Sigmoid colon (tissue), 6 donors: ENCODE measurements at regions not wholly inside any gene's neighbourhood (a gene's known extent, or its start where the extent isn't known, plus 50 kb on each side); places are given as distances from the start of the nearest gene placed in this dataset.

Source experiments
- DNase-seq: peaks from one replicate; pipeline ENCODE4 v3.0.0-alpha.2; 2019
- H3K27ac ChIP-seq, 4 donors: fragments of 200-600 bp; sonication (generic); one replicate each; pipeline ENCODE4 v1.5.1; 2016 to 2019; ENCODE audit warnings: mild to moderate bottlenecking in 1 of 4
- H3K27me3 ChIP-seq, 3 donors: fragments of 200-600 bp; sonication (generic); one replicate each; pipeline ENCODE4 v1.5.1; 2019; ENCODE audit warnings: mild to moderate bottlenecking in 1 of 3
- H3K36me3 ChIP-seq, 4 donors: fragments of 200-600 bp; sonication (generic); one replicate each; pipeline ENCODE4 v1.5.1; 2016 to 2019
- H3K4me1 ChIP-seq, 4 donors: fragments of 200-600 bp; sonication (generic); one replicate each; pipeline ENCODE4 v1.5.1; 2017 to 2019
- H3K4me3 ChIP-seq, 4 donors: fragments of 200-600 bp; sonication (generic); one replicate each; pipeline ENCODE4 v1.5.1; 2017 to 2019; ENCODE audit warnings: mild to moderate bottlenecking in 2 of 4, moderate library complexity in 1 of 4
- H3K9me3 ChIP-seq, 4 donors: fragments of 200-600 bp in 3 of 4; sonication (generic) in 3 of 4; one replicate each; pipeline versions ENCODE4 v1.5.1 to v1.6.1; 2013 to 2019
- CTCF ChIP-seq, 4 experiments: fragments of 450-650 bp in 3 of 4; fragments of 200-600 bp in 1 of 4; IDR thresholded peaks; one replicate each; pipeline ENCODE4 v1.5.1; 2016 to 2019; ENCODE audit warnings: antibody characterized with exemption in 4 of 4, mild to moderate bottlenecking in 3 of 4, moderate library complexity in 2 of 4
- EP300 ChIP-seq, 4 donors: sonication (generic); formaldehyde crosslinking; IDR thresholded peaks; one replicate each; pipeline ENCODE4 v1.6.1; 2017; ENCODE audit warnings: antibody characterized with exemption in 4 of 4
- POLR2A ChIP-seq, 2 donors: fragments of 450-650 bp; IDR thresholded peaks; one replicate each; pipeline ENCODE4 v1.6.1; 2016; ENCODE audit warnings: antibody characterized with exemption in 2 of 2, mild to moderate bottlenecking in 2 of 2, moderate library complexity in 2 of 2
- POLR2AphosphoS5 ChIP-seq, 4 donors: sonication (generic); formaldehyde crosslinking; IDR thresholded peaks; one replicate each; pipeline ENCODE4 v1.6.1; 2017; ENCODE audit warnings: antibody characterized with exemption in 4 of 4
- WGBS, 2 donors: extraction: QIAGEN DNeasy Blood & Tissue Kit; methylation state at CpG; one replicate each; pipeline ENCODE4 v1.1.7; 2013; 5-methylcytosine and 5-hydroxymethylcytosine counted together
- intact Hi-C: fragments of 100-400 bp; cut with DNase I; formaldehyde crosslinking; loops from one replicate; pipeline ENCODE4 v1.15.1; 2023
- donor health status: healthy with polysubstance abuse.
- donor health status: healthy.

- DNase-seq: no peak
- TF ChIP-seq POLR2A (IDR thresholded peaks at IDR 0.05) (no peak), POLR2AphosphoS5 (IDR thresholded peaks at IDR 0.05) (no peak)
- H3K27ac ChIP-seq: peak overlapping the region in 1 of 4 donors; percentile 64
- no peaks in the 10 kb centered on the region for H3K9me3 ChIP-seq
- intact Hi-C loops: no loop called here
- 96% methylated on average over 7 of the region's 7 CpGs for WGBS, 2 donors
- no peak overlapping the region for H3K4me3 ChIP-seq
- H3K27me3 ChIP-seq: peaks cover 0 to 11% (median 0%) of the 10 kb centered on the region in 3 donors
- H3K4me1 ChIP-seq: no peaks in the 10 kb centered on the region
- H3K36me3 ChIP-seq: no peaks in the 10 kb centered on the region
Measured at GRCh38 chr13:40176242-40176641, 490.2 kb downstream of the FOXO1 start.

GRCh38 chr13:40178130-40178529 is 488.3 kb downstream of the FOXO1 start:
- H3K27ac ChIP-seq: no peak overlapping the region
- WGBS, 2 donors: 70 to 88% methylated on average over 5 of the region's 5 CpGs
- H3K4me1 ChIP-seq: no peaks in the 10 kb centered on the region
- TF ChIP-seq CTCF (IDR thresholded peaks at IDR 0.05): no peak
- TF ChIP-seq EP300 (IDR thresholded peaks at IDR 0.05): no peak
- TF ChIP-seq POLR2AphosphoS5 (IDR thresholded peaks at IDR 0.05): no peak
- TF ChIP-seq POLR2A (IDR thresholded peaks at IDR 0.05): no peak
- intact Hi-C loops: no loop called here
- H3K36me3 ChIP-seq: no peaks in the 10 kb centered on the region
- no peak for DNase-seq
- no peaks in the 10 kb centered on the region for H3K27me3 ChIP-seq
- no peaks in the 10 kb centered on the region for H3K9me3 ChIP-seq
- H3K4me3 ChIP-seq: no peak overlapping the region

GRCh38 chr13:40179445-40180281 is 486.8 kb downstream of the FOXO1 start:
- no peaks in the 10 kb centered on the region for H3K27me3 ChIP-seq
- TF ChIP-seq EP300 (IDR thresholded peaks at IDR 0.05): no peak
- TF ChIP-seq CTCF (IDR thresholded peaks at IDR 0.05): no peak
- no peak for TF ChIP-seq POLR2A (IDR thresholded peaks at IDR 0.05)
- TF ChIP-seq POLR2AphosphoS5 (IDR thresholded peaks at IDR 0.05): no peak
- H3K9me3 ChIP-seq: no peaks in the 10 kb centered on the region
- H3K4me3 ChIP-seq: no peak overlapping the region
- WGBS, 2 donors: 91 to 94% methylated on average over 3 of the region's 3 CpGs
- H3K4me1 ChIP-seq: no peaks in the 10 kb centered on the region
- no peak overlapping the region for H3K27ac ChIP-seq
- intact Hi-C loops: no loop called here
- no peak for DNase-seq
- H3K36me3 ChIP-seq: no peaks in the 10 kb centered on the region

- DNase-seq: no peak
- TF ChIP-seq EP300 (IDR thresholded peaks at IDR 0.05): no peak
- TF ChIP-seq POLR2A (IDR thresholded peaks at IDR 0.05): no peak
- no peak for TF ChIP-seq POLR2AphosphoS5 (IDR thresholded peaks at IDR 0.05)
- Histone ChIP-seq H3K36me3 (no peaks in the 10 kb centered on the region), H3K27me3 (no peaks in the 10 kb centered on the region), H3K4me1 (no peaks in the 10 kb centered on the region), H3K27ac (no peak overlapping the region), H3K4me3 (no peak overlapping the region), H3K9me3 (no peaks in the 10 kb centered on the region)
- intact Hi-C loops: no loop called here
- WGBS, 2 donors: 97 to 100% methylated on average over 1 of the region's 1 CpG
Measured at GRCh38 chr13:40180776-40181175, 485.7 kb downstream of the FOXO1 start.

- H3K36me3 ChIP-seq: no peaks in the 10 kb centered on the region
- 55 to 83% methylated on average over 4 of the region's 4 CpGs for WGBS, 2 donors
- no peak for DNase-seq
- H3K27me3 ChIP-seq: no peaks in the 10 kb centered on the region
- TF ChIP-seq EP300 (IDR thresholded peaks at IDR 0.05) (no peak), POLR2A (IDR thresholded peaks at IDR 0.05) (no peak), CTCF (IDR thresholded peaks at IDR 0.05) (no peak), POLR2AphosphoS5 (IDR thresholded peaks at IDR 0.05) (no peak)
- H3K4me3 ChIP-seq: no peak overlapping the region
- no peak overlapping the region for H3K27ac ChIP-seq
- no peaks in the 10 kb centered on the region for H3K4me1 ChIP-seq
- no peaks in the 10 kb centered on the region for H3K9me3 ChIP-seq
- intact Hi-C loops: no loop called here
Measured at GRCh38 chr13:40181203-40181845, 485.1 kb downstream of the FOXO1 start.
